WTC11 (cell line): ENCODE measurements at regions not wholly inside any gene's neighbourhood (a gene's known extent, or its start where the extent isn't known, plus 50 kb on each side); places are given as distances from the start of the nearest gene placed in this dataset.

Source experiments
- CTCF ChIP-seq: fragments of 200-600 bp; IDR thresholded peaks from 2 replicates; pipeline ENCODE4 v1.8.0; 2022; ENCODE audit warnings: antibody characterized with exemption
- E2F1 ChIP-seq: sonication (generic); formaldehyde crosslinking; IDR thresholded peaks from 2 replicates; pipeline ENCODE4 v1.8.0; 2022; ENCODE audit warnings: mild to moderate bottlenecking, missing genetic modification reagents
- E2F5 ChIP-seq: sonication (generic); formaldehyde crosslinking; IDR thresholded peaks from 2 replicates; pipeline ENCODE4 v1.8.1; 2022; ENCODE audit warnings: mild to moderate bottlenecking, moderate library complexity, missing genetic modification reagents
- FOXP1 ChIP-seq: sonication (generic); formaldehyde crosslinking; IDR thresholded peaks from 2 replicates; pipeline ENCODE4 v1.8.0; 2022; ENCODE audit warnings: missing genetic modification reagents, mild to moderate bottlenecking, moderate library complexity, borderline replicate concordance
- PREB ChIP-seq: sonication (generic); formaldehyde crosslinking; IDR thresholded peaks from 2 replicates; pipeline ENCODE4 v1.8.1; 2022; ENCODE audit warnings: mild to moderate bottlenecking, missing genetic modification reagents, moderate library complexity, borderline replicate concordance
- RELA ChIP-seq: sonication (generic); formaldehyde crosslinking; IDR thresholded peaks from 2 replicates; pipeline ENCODE4 v1.8.1; 2022; ENCODE audit warnings: missing genetic modification reagents, mild to moderate bottlenecking, borderline replicate concordance
- TEAD4 ChIP-seq: sonication (generic); formaldehyde crosslinking; IDR thresholded peaks from 2 replicates; pipeline ENCODE4 v1.8.0; 2022; ENCODE audit warnings: mild to moderate bottlenecking, missing genetic modification reagents
- USF2 ChIP-seq: sonication (generic); formaldehyde crosslinking; IDR thresholded peaks from 2 replicates; pipeline ENCODE4 v1.8.1; 2023; ENCODE audit warnings: mild to moderate bottlenecking, missing genetic modification reagents, moderate library complexity
- ZNF281 ChIP-seq: sonication (generic); formaldehyde crosslinking; IDR thresholded peaks from 2 replicates; pipeline ENCODE4 v1.8.0; 2023; ENCODE audit warnings: mild to moderate bottlenecking, missing genetic modification reagents

GRCh38 chr5:125348936-125349831 lies 602.7 kb upstream of the ZNF608 start:
- no peak for TF ChIP-seq TEAD4 (CRISPR knock-in tag)
- TF ChIP-seq CTCF = no peak
- TF ChIP-seq E2F1 (CRISPR knock-in tag) = no peak
- no peak for TF ChIP-seq PREB (CRISPR knock-in tag)
- no peak for TF ChIP-seq E2F5
- no peak for TF ChIP-seq ZNF281
- no peak for TF ChIP-seq USF2 (CRISPR knock-in tag)
- no peak for TF ChIP-seq RELA (CRISPR knock-in tag)
- TF ChIP-seq FOXP1 (CRISPR knock-in tag) = no peak
